HG03025 (cell line): ENCODE measurements at regions not wholly inside any gene's neighbourhood (a gene's known extent, or its start where the extent isn't known, plus 50 kb on each side); places are given as distances from the start of the nearest gene placed in this dataset.
"Not testable (repeated sequence)": the region's sequence is repeated elsewhere in the genome, so short reads cannot be mapped to it uniquely, and the experiment has no call there.

Experiments used
- ATAC-seq: cut with Tn5 transposase; IDR thresholded peaks from one replicate; pipeline ENCODE4 v1.9.1; 2021; ENCODE audit warnings: mild to moderate bottlenecking, moderate library complexity; ENCODE audit not compliant: unreplicated experiment, low FRiP score

DNA sequence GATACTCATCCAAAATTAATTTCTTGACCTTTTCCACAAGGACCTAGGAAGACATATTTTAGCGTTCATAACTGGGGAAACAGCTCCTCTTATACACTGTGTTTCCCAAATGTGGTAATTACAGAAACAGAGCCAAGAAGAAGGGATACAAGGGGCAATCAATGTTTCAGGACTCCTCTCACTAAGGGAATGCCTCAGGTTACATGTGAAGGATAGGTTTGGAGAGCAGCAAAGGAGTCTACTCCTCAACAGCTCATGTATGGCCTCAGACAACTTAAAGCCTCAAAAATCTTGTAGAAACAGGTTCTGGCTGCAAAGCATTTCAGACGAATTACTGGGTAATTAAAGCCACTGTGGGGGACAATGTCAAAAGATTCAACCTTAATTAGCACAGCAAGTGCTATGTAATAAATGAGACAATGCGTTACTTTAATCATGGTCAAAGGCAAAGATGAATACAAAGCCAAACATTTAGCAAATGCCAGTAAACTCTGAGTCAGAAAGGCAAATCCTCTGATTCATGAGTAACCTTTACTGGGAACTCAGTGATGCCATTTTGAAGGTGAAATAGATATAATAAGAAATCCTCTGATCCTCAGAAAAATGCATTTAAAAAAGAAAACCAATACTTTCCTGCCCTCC is 1111.2 kb downstream of the TUSC7 start:
- no peak for ATAC-seq

DNA sequence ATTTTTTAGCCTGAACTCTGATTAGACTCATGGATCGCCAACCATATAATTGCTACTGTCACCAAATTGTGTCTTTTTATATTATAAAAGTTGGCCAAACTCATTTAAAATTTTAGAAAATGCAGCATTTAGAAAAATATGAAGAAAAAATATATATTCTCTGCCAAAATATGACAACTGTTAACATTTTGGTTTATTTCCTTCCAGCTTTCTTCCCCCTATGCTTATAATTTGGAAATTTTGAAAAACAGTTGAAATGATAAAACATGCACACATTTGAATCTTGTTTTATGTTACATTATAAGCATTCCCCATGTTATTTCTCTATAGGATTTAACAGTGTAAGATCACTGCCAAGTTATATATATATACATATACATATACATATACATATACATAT is 1112.8 kb downstream of the TUSC7 start:
- ATAC-seq: no peak

DNA sequence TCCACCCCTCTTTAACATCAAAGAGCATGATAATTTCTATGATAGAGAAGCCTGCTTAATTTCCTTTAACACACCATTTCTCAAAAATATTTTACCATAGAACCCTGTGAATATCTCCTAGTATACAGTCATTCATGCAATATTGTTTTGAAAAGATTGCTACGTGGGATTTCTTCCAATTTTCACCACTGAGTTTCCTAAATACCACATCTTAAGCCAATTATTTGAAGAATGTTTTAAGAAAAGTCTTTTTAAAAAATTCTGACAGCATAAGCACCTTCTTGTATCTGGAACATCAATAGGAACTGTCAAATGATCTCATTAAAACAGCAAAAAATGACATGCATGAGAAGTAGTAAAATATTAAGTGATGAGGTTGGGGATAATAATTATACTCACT is 1126.7 kb downstream of the TUSC7 start:
- ATAC-seq: no peak

DNA sequence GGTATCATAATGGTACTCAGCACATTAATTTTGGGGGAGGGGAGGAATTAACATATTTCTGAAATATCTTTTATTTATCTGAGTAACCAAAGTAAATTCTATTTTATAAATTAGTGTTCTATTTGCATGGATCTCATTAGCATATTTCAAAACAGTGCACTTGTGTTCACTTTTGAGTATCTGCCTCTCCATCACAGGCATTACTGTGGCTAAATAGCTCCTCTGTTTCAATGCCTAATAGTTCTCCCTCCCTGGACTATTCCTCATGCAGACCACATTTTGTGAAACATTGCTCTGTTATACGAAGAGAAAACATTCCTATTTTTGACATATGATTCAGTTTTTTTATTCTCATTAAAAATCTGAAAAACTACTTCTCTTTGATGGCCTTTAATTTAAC is 1127.8 kb downstream of the TUSC7 start:
- no peak for ATAC-seq

DNA sequence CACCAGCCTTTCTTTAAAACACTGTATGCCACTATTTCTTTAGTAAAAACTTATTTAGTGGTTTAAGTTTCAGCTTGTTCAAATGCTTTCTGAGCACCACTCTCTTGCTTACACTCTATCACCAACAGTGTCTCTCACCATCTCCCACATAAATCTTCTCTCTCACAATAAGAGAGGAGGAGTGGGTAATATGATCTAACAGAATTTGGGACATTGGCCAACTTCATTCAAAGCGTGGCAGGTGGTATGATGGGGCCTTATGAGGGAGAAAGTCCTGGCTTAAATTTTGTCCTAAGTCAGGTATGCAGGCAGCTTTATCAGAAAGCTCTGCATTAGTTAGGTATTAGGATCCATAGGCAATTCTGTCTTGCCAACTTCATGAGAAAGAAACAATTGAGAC is 1132.5 kb downstream of the TUSC7 start:
- ATAC-seq: no peak

DNA sequence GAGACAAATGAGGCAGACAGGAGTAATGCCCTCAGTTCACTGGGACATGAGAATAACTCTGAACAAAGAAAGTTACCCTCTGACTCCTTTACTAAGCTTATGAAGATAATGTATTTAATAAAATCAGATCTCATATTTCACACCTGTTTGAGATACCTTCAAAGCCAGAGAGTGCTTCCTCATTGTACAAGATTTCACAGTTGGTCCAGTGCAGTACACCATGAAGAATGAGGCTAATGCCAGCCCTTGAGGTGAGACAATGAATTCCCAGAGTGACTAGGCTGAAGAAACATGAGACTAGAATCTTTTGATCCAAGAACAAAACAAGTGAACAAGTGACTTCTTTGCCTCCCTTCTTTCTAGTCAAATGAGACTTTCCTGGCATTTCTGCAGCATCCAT is 1133.8 kb downstream of the TUSC7 start:
- ATAC-seq: no peak

DNA sequence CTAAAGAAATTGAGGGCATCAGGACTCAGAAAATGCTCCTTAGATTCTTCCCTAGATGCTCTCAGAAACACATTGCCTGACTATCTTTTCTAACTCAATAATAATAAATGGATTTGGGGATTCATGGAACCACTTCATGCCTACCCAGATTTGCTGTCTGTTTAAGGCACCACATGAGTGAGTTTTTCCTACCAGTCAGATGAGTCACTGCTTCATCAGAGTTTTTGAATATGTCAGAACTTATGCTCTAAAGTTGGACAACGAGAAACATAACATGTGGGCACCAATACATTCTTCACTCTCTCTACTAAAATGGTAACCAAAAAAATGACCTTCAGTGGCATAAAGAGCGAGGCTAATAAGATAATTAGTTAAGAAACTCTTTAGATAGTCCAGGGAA is 1135.1 kb downstream of the TUSC7 start:
- no peak for ATAC-seq

DNA sequence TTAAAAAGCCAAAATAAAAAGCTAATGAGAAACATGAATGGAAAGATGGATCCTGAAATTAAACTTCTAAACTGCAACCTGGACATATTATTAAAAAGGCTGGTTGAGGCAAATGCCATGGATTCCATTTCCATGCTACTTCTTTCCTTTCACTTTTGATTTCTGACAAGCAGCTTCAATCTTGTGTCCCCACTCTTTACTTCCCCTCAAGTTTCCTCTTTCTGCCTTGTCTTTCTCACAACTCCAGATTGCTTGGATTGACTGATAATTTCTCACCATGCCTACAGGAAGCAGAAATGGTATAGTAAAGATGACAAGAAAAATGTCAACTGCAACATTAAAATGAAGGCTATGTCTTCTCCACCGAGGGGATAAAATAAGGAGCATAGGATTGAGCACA is 1136.7 kb downstream of the TUSC7 start:
- ATAC-seq: no peak

DNA sequence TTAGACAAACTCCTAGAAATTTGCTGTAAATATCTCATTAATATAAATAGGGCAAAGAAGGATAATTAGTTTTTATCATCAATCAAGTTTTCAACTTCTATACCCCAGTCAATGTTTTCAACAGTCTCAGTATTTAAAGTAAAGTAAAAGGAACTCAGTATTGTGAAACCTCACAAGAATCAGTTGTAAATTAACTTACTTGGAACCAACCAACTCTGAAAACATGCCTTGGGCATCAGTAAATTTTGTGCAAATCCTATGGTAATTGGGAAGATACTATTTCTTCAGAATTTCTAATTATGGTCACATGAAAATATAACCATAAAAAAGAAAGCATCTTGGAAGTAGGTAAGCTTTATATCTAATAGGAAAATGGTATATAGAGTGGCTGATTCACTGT is 1139.0 kb downstream of the TUSC7 start:
- ATAC-seq: no peak

DNA sequence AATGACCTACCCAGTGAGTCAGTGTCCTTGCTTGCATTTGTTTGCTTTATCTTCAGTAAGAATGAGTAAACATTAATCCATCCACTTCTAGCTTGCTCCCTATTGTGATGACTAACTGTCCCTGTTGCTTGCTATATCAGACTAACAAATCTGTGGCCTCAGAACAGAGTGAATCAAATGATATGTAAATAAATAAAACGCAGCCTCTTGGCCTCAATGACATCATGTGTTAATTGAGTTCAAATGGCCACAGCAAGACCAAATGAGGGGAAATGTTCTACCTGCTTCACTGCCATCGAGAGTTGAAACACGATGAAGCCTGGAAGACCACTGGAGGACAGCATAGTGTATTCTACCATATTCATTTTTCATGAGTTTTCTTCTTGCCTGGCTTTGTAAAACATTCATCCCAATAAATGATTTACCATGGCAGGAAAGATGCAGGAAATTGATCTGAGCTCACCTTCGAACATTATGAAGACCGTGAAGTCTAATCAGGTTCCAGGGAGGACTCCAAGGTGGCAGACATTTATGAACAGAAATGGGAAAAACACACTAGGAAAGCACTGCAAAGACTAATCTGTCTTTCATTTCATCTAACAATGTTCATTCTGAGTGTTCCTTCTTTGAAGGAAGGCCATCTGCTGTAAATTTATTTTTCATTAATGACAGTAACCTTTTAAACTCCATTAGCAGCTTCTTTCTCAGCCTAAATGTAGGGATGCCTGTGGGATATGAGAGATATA is 1144.5 kb downstream of the TUSC7 start:
- ATAC-seq: no peak

DNA sequence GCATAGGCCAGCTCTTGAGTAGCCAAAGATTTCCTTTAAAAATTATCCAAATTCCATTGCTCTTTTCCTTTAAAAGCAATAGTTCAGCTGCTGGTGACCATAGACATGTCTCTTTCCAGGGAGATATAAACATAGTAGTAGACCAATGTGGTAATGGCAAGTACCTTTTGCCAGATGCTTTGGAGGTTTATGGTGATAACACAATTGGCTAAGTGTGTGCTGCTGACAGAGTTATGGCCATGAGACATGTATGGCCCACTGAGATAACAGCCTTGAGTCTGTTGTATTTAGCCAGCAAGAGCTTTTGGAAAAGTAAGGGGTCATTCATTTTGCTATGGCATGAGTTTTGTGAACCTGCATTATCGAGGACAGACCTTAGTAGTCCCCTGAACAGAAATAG is 1146.8 kb downstream of the TUSC7 start:
- ATAC-seq: no peak

DNA sequence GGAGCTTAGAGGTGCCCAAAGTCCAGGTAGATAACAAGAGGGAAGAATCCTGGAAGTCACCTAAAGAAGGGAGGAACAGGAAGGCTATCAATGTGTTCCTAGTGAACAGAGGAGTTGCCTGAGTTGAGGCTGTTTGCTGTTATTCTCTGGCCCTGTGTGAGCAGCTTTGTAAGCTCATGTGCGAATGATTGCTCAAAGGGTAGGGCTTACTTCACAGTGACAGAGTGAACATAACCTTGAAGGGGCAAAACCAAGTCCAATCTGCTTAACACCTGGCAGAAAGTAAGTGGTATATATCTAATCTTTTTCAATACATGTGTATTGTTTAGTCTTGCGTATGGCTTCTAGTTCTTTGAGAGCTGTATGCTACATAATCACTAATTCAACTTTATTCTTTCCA is 1153.6 kb downstream of the TUSC7 start:
- ATAC-seq: no peak

DNA sequence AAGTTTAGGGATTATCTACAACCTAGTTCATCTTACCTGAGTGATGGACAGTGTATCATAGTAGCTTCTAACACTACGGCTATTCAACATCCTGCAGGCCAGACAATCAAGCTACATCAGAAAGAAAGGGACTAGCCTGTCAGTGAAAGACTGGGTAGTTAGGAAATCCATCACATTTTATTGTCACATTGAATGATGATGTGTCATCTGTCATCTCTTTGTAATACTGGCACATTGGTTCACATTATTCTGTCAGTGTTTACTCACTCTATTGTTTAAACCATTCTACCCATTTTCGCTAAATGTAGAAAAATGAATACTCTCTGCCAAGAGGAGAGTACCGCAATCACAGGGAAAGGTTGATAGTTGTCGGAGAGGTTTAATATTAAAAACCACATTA is 1155.8 kb downstream of the TUSC7 start:
- no peak for ATAC-seq

DNA sequence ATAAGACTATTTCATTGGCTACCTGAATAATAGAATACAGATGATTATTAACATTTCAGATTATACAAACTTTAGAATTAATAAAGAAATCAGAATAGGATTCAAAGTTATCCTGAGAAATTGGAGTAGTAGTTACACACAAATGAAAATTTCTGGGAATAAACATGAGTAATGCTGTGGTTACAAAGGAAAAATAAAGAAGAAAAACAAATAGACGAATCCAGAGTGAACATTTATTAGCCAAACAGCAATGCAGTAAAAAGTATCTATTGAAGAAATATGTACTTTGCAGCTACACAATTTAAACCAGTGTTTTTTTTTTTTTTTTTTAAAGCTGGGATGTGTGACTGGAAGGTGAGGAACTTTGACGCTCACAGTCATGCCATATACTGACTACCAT is 1159.2 kb downstream of the TUSC7 start:
- ATAC-seq: no peak

DNA sequence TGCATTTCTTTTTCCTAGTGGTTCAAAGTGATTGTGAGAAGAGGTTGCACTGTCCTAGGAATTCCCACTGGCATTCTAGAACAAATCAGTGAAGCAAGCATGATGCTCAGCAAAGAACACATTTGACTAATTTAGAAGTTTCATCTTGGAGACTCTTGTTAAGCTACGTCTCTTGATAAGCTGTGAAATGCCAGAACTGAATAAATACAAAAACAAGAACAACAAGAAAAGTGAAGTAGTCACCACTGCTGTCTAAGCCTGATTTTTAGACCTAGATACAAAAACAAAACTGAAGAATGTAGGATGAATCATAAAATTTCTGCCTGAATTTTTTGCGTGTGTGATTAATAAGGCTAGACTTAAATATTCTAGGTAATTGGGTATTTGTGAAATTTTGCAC is 1162.4 kb downstream of the TUSC7 start:
- ATAC-seq: no peak

DNA sequence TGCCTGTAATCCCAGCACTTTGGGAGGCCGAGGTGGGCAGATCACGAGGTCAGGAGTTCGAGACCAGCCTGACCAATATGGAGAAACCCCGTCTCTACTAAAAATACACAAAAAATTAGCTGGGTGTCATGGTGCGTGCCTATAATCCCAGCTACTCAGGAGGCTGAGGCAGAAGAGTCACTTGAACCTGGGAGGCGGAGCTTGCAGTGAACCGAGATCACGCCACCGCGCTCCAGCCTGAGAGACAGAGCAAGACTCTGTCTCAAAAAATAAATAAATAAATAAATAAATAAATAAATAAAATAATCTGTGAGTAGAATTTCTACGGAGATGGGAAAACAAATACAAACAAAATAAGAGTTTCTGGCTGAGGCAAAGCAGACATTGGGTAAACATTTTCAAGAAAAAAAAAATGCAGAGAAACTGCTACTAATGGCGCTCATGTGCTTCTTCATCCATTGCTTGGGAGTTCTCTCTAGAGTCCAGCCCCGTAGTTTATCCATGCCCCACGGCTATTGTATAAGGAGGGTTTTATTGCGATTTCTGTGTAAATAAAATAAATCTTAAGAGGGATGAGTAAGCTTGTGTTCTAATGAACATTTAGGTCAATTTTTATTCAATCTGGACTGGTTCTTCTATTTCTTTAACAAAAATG is 1161.9 kb downstream of the IGSF11 start:
- ATAC-seq: not testable (repeated sequence)

DNA sequence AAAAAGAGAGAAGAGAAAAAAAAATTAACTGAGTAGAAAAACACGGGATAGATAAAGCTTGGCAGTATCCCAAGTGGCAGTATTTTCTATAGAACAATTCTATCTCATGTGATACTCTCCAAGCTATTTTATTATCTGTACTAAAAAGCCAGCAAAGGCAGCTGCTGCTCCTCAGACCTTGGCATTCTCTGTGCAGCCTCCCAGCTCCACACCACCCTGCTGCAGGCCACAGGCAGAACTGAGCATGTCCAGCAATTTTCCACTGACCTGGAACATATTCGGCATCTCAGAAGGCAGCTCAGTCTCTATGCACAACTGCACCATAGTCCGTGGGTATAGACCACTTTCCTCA is 1161.4 kb downstream of the IGSF11 start:
- no peak for ATAC-seq

DNA sequence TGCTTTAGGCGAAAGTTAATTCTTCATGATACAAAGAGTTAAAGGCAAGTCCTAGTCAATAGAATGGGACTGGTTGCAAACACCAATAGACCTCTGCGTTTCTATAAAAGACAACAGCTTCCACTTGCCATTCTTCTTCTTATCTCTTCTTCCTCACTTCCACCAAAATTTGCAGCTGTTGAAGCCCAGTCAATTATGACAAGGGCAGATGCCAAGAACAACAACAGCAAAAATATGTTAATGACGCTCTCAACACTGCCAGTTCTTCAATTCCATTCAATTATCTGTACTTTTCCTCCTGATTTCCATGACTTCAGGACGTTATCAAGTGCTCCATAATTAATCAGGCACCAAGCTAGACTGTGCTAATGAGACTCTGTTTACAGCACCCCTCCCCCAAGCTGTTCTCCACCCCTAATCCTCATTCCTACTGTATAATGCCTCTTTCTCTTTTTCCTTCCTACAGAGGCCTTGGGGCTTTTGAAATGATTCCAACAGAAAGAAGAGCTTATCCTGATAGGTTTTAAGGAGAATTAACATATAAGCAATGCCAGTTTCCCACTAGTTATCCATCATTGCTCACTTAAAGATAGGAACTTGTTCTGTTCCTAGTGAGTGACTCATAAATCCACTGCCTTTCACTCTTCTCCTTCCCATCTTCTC is 1160.5 kb downstream of the IGSF11 start:
- no peak for ATAC-seq

DNA sequence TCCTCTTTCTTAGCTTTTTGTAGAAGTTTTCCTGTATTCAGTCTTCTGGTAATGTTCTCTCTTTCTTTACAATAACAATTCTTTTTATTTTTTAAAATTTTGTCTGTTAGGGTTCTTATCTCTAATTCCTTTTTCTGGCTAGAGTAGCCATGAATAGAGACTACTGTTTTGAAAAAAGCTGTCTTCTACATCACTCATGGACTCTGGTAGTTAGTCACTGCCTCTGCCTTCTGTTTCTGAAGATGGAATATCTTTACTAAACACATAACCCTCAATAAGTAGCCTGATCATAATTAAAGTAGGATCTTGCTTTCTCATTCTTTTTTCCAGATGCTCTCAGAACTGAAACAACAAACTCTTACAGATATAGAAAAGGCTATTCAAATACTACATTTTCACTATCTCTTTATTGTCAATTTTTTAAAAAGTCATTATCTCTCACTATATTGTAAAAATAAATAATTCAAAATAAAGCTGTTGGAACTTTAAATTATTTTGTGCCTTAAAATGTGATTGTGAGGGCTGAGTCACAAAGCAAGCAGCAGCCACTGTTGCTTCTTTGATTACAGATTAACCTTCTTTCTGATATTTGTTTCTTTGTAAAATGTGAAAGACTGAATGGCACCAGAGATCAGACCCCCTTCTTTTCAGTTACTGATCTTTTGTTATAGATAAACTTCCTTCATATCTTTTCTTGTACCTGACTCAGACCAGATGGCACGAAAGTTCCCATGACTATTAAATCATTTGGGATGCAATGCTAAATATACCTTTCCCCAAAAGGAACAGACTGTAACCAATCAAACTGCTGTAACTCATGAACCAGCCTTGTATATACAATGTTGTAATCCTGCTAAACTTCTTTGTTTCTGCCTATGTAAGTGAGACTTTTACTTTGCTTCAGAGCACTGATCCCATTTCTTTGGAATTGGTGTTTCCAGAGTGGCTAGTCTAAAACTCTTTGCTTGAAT is 1159.5 kb downstream of the IGSF11 start:
- ATAC-seq: no peak

DNA sequence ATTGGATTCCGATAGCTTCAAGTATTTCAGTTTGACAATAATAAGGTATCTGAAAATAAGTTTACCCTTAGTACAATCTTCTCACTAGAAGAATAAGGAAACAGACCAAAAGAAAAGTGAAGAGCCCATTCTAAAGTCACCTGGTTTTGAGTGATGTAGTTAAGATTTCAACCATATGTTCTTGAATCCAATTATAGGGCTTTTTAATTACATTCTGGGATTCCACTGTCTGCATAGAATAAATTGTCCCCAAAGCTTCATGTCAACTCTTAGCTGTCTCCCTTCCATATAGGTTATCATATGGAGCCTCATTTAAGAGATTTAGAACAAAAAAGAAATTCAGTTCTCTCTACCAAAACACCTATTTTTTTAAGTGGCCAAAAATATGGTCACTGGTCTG is 1158.8 kb downstream of the IGSF11 start:
- ATAC-seq: no peak
